Panc1 (cell line): ENCODE measurements at regions not wholly inside any gene's neighbourhood (a gene's known extent, or its start where the extent isn't known, plus 50 kb on each side); places are given as distances from the start of the nearest gene placed in this dataset.

Source experiments
- ATAC-seq: fragments of 200-7000 bp; cut with Tn5 transposase; 2 replicates; pipeline ENCODE4 v1.9.1; 2020; ENCODE audit warnings: mild to moderate bottlenecking, moderate library complexity
- BruUV-seq: library from RNA; stranded (reverse); fragments of 400-500 nt; replicated peaks from 2 replicates; lab custom pipeline; 2021; lab: Mats Ljungman, UMichigan
- CTCF ChIA-PET: fragments of 300-600 bp; sonication (Branson Sonifier 250); formaldehyde crosslinking; loops from one replicate; lab custom pipeline; 2022; ENCODE audit warnings: antibody characterized with exemption; lab: Charles Lee
- POLR2A ChIA-PET: fragments of 300-600 bp; sonication (Branson Sonifier 250); formaldehyde crosslinking; loops from one replicate; lab custom pipeline; 2022; ENCODE audit warnings: antibody characterized with exemption; lab: Charles Lee
- DNase-seq: peaks from one replicate; pipeline ENCODE4 v3.0.0-alpha.2; 2010; ENCODE audit warnings: low read depth, low spot score
- H3K27ac ChIP-seq: 2 replicates; pipeline ENCODE4 v1.5.1; 2011; ENCODE audit warnings: mild to moderate bottlenecking, low read length, inconsistent platforms
- H3K27me3 ChIP-seq: fragments of 200-500 bp; sonication (Bioruptor generic); 2 replicates; pipeline ENCODE4 v1.6.0; 2014; ENCODE audit warnings: low read length, inconsistent platforms; ENCODE audit not compliant: control insufficient read depth, insufficient read depth
- H3K36me3 ChIP-seq: fragments of 200-500 bp; sonication (Bioruptor generic); 2 replicates; pipeline ENCODE4 v1.5.1; 2014; ENCODE audit warnings: inconsistent platforms, mild to moderate bottlenecking, low read length, moderate library complexity; ENCODE audit not compliant: control insufficient read depth, insufficient read depth
- H3K4me1 ChIP-seq: 2 replicates; pipeline ENCODE4 v1.5.1; 2011; ENCODE audit warnings: inconsistent platforms, mild to moderate bottlenecking, low read length, moderate library complexity; ENCODE audit not compliant: control insufficient read depth, insufficient read depth
- H3K4me3 ChIP-seq, 2 experiments: 2 replicates each; pipeline ENCODE4 v1.5.1; 2011 to 2012; ENCODE audit warnings: low read depth in 2 of 2, low read length in 2 of 2, mild to moderate bottlenecking in 2 of 2, inconsistent platforms in 1 of 2, moderate library complexity in 1 of 2
- H3K9me3 ChIP-seq: fragments of 200-500 bp; sonication (Bioruptor generic); 2 replicates; pipeline ENCODE4 v1.5.1; 2014; ENCODE audit warnings: low read depth, mild to moderate bottlenecking, inconsistent platforms, low read length, moderate library complexity; ENCODE audit not compliant: control insufficient read depth, insufficient read depth
- POLR2AphosphoS5 ChIP-seq: IDR thresholded peaks from 2 replicates; pipeline ENCODE4 v1.6.1; 2012; ENCODE audit warnings: mild to moderate bottlenecking, low read depth, low read length, moderate library complexity
- REST ChIP-seq, 2 experiments: IDR thresholded peaks; 2 replicates each; pipeline ENCODE4 v1.6.1; 2011 to 2012; ENCODE audit warnings: low read depth in 2 of 2, control low read depth in 1 of 2, low read length in 1 of 2, mild to moderate bottlenecking in 1 of 2, moderate library complexity in 1 of 2; ENCODE audit not compliant: insufficient read depth in 1 of 2
- SIN3A ChIP-seq: IDR thresholded peaks from 2 replicates; pipeline ENCODE4 v1.6.1; 2012; ENCODE audit warnings: low read depth, mild to moderate bottlenecking, low read length, moderate library complexity, borderline replicate concordance; ENCODE audit not compliant: insufficient read depth
- TCF7L2 ChIP-seq: IDR thresholded peaks from 2 replicates; pipeline ENCODE4 v1.6.1; 2011; ENCODE audit warnings: mild to moderate bottlenecking, low read depth, low read length, inconsistent platforms
- in situ Hi-C: cut with HindIII; loops from 2 replicates; pipeline ENCODE4 v1.10.0; 2016; ENCODE audit warnings: low sequenced_read_pairs, low pct_unique_long_range_greater_than_20kb
- intact Hi-C: fragments of 100-400 bp; cut with micrococcal nuclease; formaldehyde crosslinking; loops from one replicate; pipeline ENCODE4 v1.10.0; 2022; ENCODE audit not compliant: unreplicated experiment
- TF ChIP-seq, protein P1 (sequence below): fragments of 450-650 bp; IDR thresholded peaks from 2 replicates; pipeline ENCODE4 v1.5.1; 2017; ENCODE audit warnings: mild to moderate bottlenecking

- no peaks in the 10 kb centered on the region for H3K27me3 ChIP-seq
- BruUV-seq = no TSS peak
- no peak overlapping the region for H3K27ac ChIP-seq
- in situ Hi-C loops (no loop called here), intact Hi-C loops (no loop called here)
- no peaks in the 10 kb centered on the region for H3K4me1 ChIP-seq
- no peaks in the 10 kb centered on the region for H3K9me3 ChIP-seq
- ATAC-seq = no peak
- ChIA-PET CTCF (no interaction called here), POLR2A (interaction anchor here (0.6 kb wide), 1 partner anchor 161 kb away, joined by 7 read pairs; no protein-coding TSS in a partner anchor)
- no peak overlapping the region for H3K4me3 ChIP-seq
- no peaks in the 10 kb centered on the region for H3K36me3 ChIP-seq
- TF ChIP-seq TCF7L2 (no peak), REST (IDR thresholded peaks at IDR 0.05; ENCODE audit: insufficient read depth in 1 of 2, low read depth in 2 of 2, low read length in 1 of 2) (no peak), SIN3A (no peak), POLR2AphosphoS5 (no peak)
- TF ChIP-seq, protein P1, sequence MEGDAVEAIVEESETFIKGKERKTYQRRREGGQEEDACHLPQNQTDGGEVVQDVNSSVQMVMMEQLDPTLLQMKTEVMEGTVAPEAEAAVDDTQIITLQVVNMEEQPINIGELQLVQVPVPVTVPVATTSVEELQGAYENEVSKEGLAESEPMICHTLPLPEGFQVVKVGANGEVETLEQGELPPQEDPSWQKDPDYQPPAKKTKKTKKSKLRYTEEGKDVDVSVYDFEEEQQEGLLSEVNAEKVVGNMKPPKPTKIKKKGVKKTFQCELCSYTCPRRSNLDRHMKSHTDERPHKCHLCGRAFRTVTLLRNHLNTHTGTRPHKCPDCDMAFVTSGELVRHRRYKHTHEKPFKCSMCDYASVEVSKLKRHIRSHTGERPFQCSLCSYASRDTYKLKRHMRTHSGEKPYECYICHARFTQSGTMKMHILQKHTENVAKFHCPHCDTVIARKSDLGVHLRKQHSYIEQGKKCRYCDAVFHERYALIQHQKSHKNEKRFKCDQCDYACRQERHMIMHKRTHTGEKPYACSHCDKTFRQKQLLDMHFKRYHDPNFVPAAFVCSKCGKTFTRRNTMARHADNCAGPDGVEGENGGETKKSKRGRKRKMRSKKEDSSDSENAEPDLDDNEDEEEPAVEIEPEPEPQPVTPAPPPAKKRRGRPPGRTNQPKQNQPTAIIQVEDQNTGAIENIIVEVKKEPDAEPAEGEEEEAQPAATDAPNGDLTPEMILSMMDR = no peak
- no peak for DNase-seq
These were observed 306.3 kb upstream of the SP8 start for GRCh38 chr7:21092766-21093702.

DNA sequence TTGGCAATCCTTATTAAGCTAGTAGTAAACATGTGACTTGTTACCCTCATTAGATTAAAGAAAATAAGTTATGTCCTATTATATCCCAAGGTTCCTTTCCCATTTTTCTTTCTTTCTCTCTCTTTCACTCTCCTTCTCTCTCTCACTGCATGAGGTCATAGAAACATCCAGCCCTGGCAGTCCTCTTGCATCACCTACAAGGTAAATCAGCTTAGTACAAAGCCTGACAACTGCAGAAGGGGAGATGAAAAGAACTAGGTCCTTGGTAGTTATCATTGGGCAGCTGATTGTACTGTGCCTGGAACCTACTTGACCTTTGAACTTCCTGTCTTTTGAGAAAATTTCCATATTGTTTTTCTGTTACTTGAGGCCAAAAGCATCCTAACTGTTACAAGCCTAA lies 307.9 kb upstream of the SP8 start:
- H3K9me3 ChIP-seq = no peaks in the 10 kb centered on the region
- no peaks in the 10 kb centered on the region for H3K4me1 ChIP-seq
- H3K27ac ChIP-seq = no peak overlapping the region
- no TSS peak for BruUV-seq
- no peak for ATAC-seq
- no peak for DNase-seq
- H3K4me3 ChIP-seq = no peak overlapping the region
- intact Hi-C loops (no loop called here), in situ Hi-C loops (no loop called here)
- CTCF ChIA-PET = no interaction called here
- H3K27me3 ChIP-seq = no peaks in the 10 kb centered on the region
- H3K36me3 ChIP-seq = no peaks in the 10 kb centered on the region
- TF ChIP-seq SIN3A = no peak
- no peak for TF ChIP-seq TCF7L2
- TF ChIP-seq, protein P1 = no peak
- no peak for TF ChIP-seq POLR2AphosphoS5
- no peak for TF ChIP-seq REST (IDR thresholded peaks at IDR 0.05; ENCODE audit: insufficient read depth in 1 of 2, low read depth in 2 of 2, low read length in 1 of 2)
- POLR2A ChIA-PET = no interaction called here
